22Rv1 (cell line): ENCODE measurements at regions not wholly inside any gene's neighbourhood (a gene's known extent, or its start where the extent isn't known, plus 50 kb on each side); places are given as distances from the start of the nearest gene placed in this dataset.

ENCODE experiments used
- H3K27ac ChIP-seq: fragments of 450-650 bp; 2 replicates; pipeline ENCODE4 v1.5.1; 2017
- CTCF ChIP-seq: fragments of 450-650 bp; IDR thresholded peaks from 2 replicates; pipeline ENCODE4 v1.5.1; 2017; ENCODE audit warnings: mild to moderate bottlenecking
- ZFX ChIP-seq: fragments of 450-650 bp; IDR thresholded peaks from 2 replicates; pipeline ENCODE4 v1.6.1; 2017; ENCODE audit warnings: antibody characterized with exemption, borderline replicate concordance

DNA sequence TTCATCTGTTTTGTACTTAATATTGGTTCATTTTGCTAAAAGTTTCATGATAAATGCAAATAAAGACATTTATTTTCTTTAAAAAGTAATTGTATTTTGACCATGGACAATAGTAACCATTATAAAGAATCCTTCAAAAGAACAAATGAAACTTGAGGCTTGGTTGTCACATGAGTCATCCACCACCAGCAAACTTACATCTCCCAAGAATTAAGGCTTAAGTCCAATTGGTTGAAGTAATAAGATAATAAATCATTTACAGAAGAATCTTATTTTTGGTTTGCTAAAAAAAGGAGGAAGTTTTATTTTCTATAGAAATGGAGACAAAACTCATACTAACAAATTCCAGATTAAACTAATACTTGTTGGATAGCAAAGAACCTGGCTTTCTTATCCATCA, 84.8 kb upstream of the KITLG start:
- no peak for TF ChIP-seq ZFX
- TF ChIP-seq CTCF = no peak
- no peak overlapping the region for H3K27ac ChIP-seq

GRCh38 chr12:88662961-88663360, 82.7 kb upstream of the KITLG start:
- no peak overlapping the region for H3K27ac ChIP-seq
- no peak for TF ChIP-seq CTCF
- no peak for TF ChIP-seq ZFX

- no peak overlapping the region for H3K27ac ChIP-seq
- no peak for TF ChIP-seq ZFX
- no peak for TF ChIP-seq CTCF
These were observed 81.8 kb upstream of the KITLG start for GRCh38 chr12:88662093-88662492.

- no peak for TF ChIP-seq CTCF
- peak overlapping the region; percentile 2; the same call in 1 of the 2 replicates for H3K27ac ChIP-seq
These were observed 77.7 kb upstream of the KITLG start for GRCh38 chr12:88658009-88658408.

GRCh38 chr12:88650715-88651114, 70.4 kb upstream of the KITLG start:
- no peak overlapping the region for H3K27ac ChIP-seq
- no peak for TF ChIP-seq CTCF

GRCh38 chr12:88648625-88649024, 68.4 kb upstream of the KITLG start:
- no peak for TF ChIP-seq CTCF
- no peak for TF ChIP-seq ZFX
- no peak overlapping the region for H3K27ac ChIP-seq

DNA sequence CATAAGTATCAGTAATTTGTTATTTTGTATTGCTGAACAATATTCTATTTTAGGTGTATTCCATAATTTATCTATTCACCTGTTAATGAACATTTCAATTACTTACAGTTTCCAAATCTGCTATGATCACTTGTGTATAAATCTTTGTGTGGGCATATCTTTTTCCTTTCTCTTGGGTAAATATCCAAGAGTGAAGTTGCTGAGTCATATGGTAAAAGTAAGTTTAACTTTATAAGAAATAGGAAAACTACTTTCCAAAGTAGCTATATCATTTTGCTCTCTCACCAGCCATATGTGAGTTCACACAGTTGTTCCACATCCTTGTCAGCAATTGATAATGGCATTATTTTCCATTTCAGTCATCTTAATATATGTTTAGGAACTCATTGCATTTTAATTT, 66.6 kb upstream of the KITLG start:
- TF ChIP-seq CTCF (no peak), ZFX (no peak)
- H3K27ac ChIP-seq = no peak overlapping the region
